ENCODE measurements at regions not wholly inside any gene's neighbourhood (a gene's known extent, or its start where the extent isn't known, plus 50 kb on each side); places are given as distances from the start of the nearest gene placed in this dataset.

- H3K27ac ChIP-seq (ENCODE audit: low read depth in 1 of 2, low read length in 2 of 2) = no peak overlapping the region
- no peaks in the 10 kb centered on the region for H3K36me3 ChIP-seq (replicated peaks in 1 of 2; ENCODE audit: control insufficient read depth in 1 of 2, insufficient read depth in 2 of 2, low read length in 2 of 2)
- Mint-ChIP-seq H3K4me3 (no peak overlapping the region), H3K27ac (no peak overlapping the region), H3K27me3 (ENCODE audit: low read depth in 3 of 3) (peaks cover 0 to 2% (median 0%) of the 10 kb centered on the region in 3 donors), H3K9me3 (peaks cover 22 to 72% (median 43%) of the 10 kb centered on the region in 7 donors), H3K4me1 (no peaks in the 10 kb centered on the region), H3K36me3 (no peaks in the 10 kb centered on the region)
- H3K4me3 ChIP-seq (replicated peaks in 1 of 3; ENCODE audit: low read depth in 2 of 3, low read length in 3 of 3) = no peak overlapping the region
- no peaks in the 10 kb centered on the region for H3K4me1 ChIP-seq (ENCODE audit: control insufficient read depth in 1 of 2, insufficient read depth in 2 of 2, low read length in 2 of 2)
- no peaks in the 10 kb centered on the region for H3K79me2 ChIP-seq (ENCODE audit: insufficient read depth, low read length)
- TF ChIP-seq CTCF (IDR thresholded peaks at IDR 0.05) = no peak
- no peaks in the 10 kb centered on the region for H4K20me1 ChIP-seq (ENCODE audit: insufficient read depth, low read length)
- no peaks in the 10 kb centered on the region for H3K27me3 ChIP-seq (ENCODE audit: control insufficient read depth in 2 of 2, insufficient read depth in 2 of 2, low read length in 2 of 2)
- no peak overlapping the region for H2AFZ ChIP-seq (ENCODE audit: insufficient read depth, low read depth, low read length, poor library complexity, severe bottlenecking)
- no peak overlapping the region for H3K9ac ChIP-seq (ENCODE audit: insufficient read depth, low read length, poor library complexity, severe bottlenecking)
- DNase-seq = no peak
- 75% methylated on average over 18 of the region's 21 CpGs for WGBS (ENCODE audit: insufficient coverage)
- intact Hi-C loops (cut with micrococcal nuclease) = no loop called here
- H3K9me3 ChIP-seq (replicated peaks in 1 of 2; ENCODE audit: control insufficient read depth in 1 of 2, insufficient read depth in 1 of 2, low read length in 2 of 2) = peaks cover 58 to 67% of the 10 kb centered on the region in 2 donors
- no peak overlapping the region for H3K4me2 ChIP-seq (replicated peaks; ENCODE audit: extremely low read depth, low read length, poor library complexity, severe bottlenecking)
Measured at GRCh38 chr17:22512997-22513538, 820.7 kb downstream of the KCNJ18 start.

- Histone ChIP-seq H3K9me3 (replicated peaks in 1 of 2; ENCODE audit: control insufficient read depth in 1 of 2, insufficient read depth in 1 of 2, low read length in 2 of 2) (peaks cover 55 to 64% of the 10 kb centered on the region in 2 donors), H3K27ac (ENCODE audit: low read depth in 1 of 2, low read length in 2 of 2) (no peak overlapping the region), H3K4me3 (replicated peaks in 1 of 3; ENCODE audit: low read depth in 2 of 3, low read length in 3 of 3) (no peak overlapping the region), H3K4me2 (replicated peaks; ENCODE audit: extremely low read depth, low read length, poor library complexity, severe bottlenecking) (no peak overlapping the region), H3K4me1 (ENCODE audit: control insufficient read depth in 1 of 2, insufficient read depth in 2 of 2, low read length in 2 of 2) (no peaks in the 10 kb centered on the region), H2AFZ (ENCODE audit: insufficient read depth, low read depth, low read length, poor library complexity, severe bottlenecking) (no peak overlapping the region), H3K36me3 (replicated peaks in 1 of 2; ENCODE audit: control insufficient read depth in 1 of 2, insufficient read depth in 2 of 2, low read length in 2 of 2) (no peaks in the 10 kb centered on the region), H3K79me2 (ENCODE audit: insufficient read depth, low read length) (no peaks in the 10 kb centered on the region), H3K9ac (ENCODE audit: insufficient read depth, low read length, poor library complexity, severe bottlenecking) (no peak overlapping the region), H4K20me1 (ENCODE audit: insufficient read depth, low read length) (no peaks in the 10 kb centered on the region), H3K27me3 (ENCODE audit: control insufficient read depth in 2 of 2, insufficient read depth in 2 of 2, low read length in 2 of 2) (no peaks in the 10 kb centered on the region)
- no peak for TF ChIP-seq CTCF (IDR thresholded peaks at IDR 0.05)
- Mint-ChIP-seq H3K9me3 (peaks cover 21 to 77% (median 43%) of the 10 kb centered on the region in 7 donors), H3K27ac (no peak overlapping the region), H3K4me3 (no peak overlapping the region), H3K4me1 (no peaks in the 10 kb centered on the region), H3K36me3 (no peaks in the 10 kb centered on the region), H3K27me3 (ENCODE audit: low read depth in 3 of 3) (peaks cover 0 to 2% (median 0%) of the 10 kb centered on the region in 3 donors)
- intact Hi-C loops (cut with micrococcal nuclease) = no loop called here
- WGBS (ENCODE audit: insufficient coverage) = 82% methylated on average over 6 of the region's 6 CpGs
- DNase-seq = no peak
Measured at GRCh38 chr17:22514315-22514714, 822.0 kb downstream of the KCNJ18 start.

Data from CD14-positive monocyte (primary cell).